Fibroblast of skin of abdomen (primary cell): ENCODE measurements at regions not wholly inside any gene's neighbourhood (a gene's known extent, or its start where the extent isn't known, plus 50 kb on each side); places are given as distances from the start of the nearest gene placed in this dataset.
"Not testable (repeated sequence)": the region's sequence is repeated elsewhere in the genome, so short reads cannot be mapped to it uniquely, and the experiment has no call there.

Experiments
- DNase-seq: peaks from one replicate; pipeline ENCODE4 v3.0.0-alpha.2; 2013

- no peak for DNase-seq
Observed at GRCh38 chr9:100639854-100640253, 62.0 kb downstream of the CAVIN4 start.

- DNase-seq, result no peak
Observed at GRCh38 chr9:100640447-100641050, 62.7 kb downstream of the CAVIN4 start.

- no peak for DNase-seq
Observed at GRCh38 chr9:100641166-100641565, 63.3 kb downstream of the CAVIN4 start.

- no peak for DNase-seq
Observed at GRCh38 chr9:100652850-100653249, 75.0 kb downstream of the CAVIN4 start.

- no peak for DNase-seq
Observed at GRCh38 chr9:100653643-100654334, 75.9 kb downstream of the CAVIN4 start.

- DNase-seq, result not testable (repeated sequence)
Observed at GRCh38 chr9:100656851-100657250, 79.0 kb downstream of the CAVIN4 start.

GRCh38 chr9:100661668-100662067, 83.8 kb downstream of the CAVIN4 start:
- no peak for DNase-seq

- DNase-seq, result no peak
Observed at GRCh38 chr9:100662122-100662521, 84.2 kb downstream of the CAVIN4 start.

GRCh38 chr9:100667448-100667847, 89.6 kb downstream of the CAVIN4 start:
- DNase-seq, result no peak

GRCh38 chr9:100668024-100668423, 90.1 kb downstream of the CAVIN4 start:
- no peak for DNase-seq

GRCh38 chr9:100669968-100670367, 92.1 kb downstream of the CAVIN4 start:
- DNase-seq, result no peak

GRCh38 chr9:100670719-100671118, 92.8 kb downstream of the CAVIN4 start:
- DNase-seq, result no peak

- DNase-seq, result no peak
Observed at GRCh38 chr9:100671898-100672297, 94.0 kb downstream of the CAVIN4 start.

GRCh38 chr9:100673249-100673648, 95.4 kb downstream of the CAVIN4 start:
- no peak for DNase-seq

GRCh38 chr9:100674419-100675122, 96.7 kb downstream of the CAVIN4 start:
- DNase-seq, result no peak

- DNase-seq, result no peak
Observed at GRCh38 chr9:100679834-100680233, 102.0 kb downstream of the CAVIN4 start.

GRCh38 chr9:100686420-100686819, 108.5 kb downstream of the CAVIN4 start:
- no peak for DNase-seq

GRCh38 chr9:100689635-100690034, 111.8 kb downstream of the CAVIN4 start:
- DNase-seq, result no peak

GRCh38 chr9:100690438-100690837, 112.6 kb downstream of the CAVIN4 start:
- no peak for DNase-seq

GRCh38 chr9:100697339-100697738, 119.5 kb downstream of the CAVIN4 start:
- DNase-seq, result no peak

- no peak for DNase-seq
Observed at GRCh38 chr9:100698945-100699344, 121.1 kb downstream of the CAVIN4 start.

GRCh38 chr9:100699668-100700067, 121.8 kb downstream of the CAVIN4 start:
- no peak for DNase-seq

- DNase-seq, result no peak
Observed at GRCh38 chr9:100700689-100701318, 122.9 kb downstream of the CAVIN4 start.
